Liver (tissue), 3 donors: ENCODE measurements at regions not wholly inside any gene's neighbourhood (a gene's known extent, or its start where the extent isn't known, plus 50 kb on each side); places are given as distances from the start of the nearest gene placed in this dataset.

ENCODE experiments used
- CTCF ChIP-seq: fragments of 150-350 bp; IDR thresholded peaks from 2 replicates; pipeline ENCODE4 v1.5.1; 2017; ENCODE audit warnings: improper control_type of control experiment, low read depth, low read length; ENCODE audit not compliant: missing input control
- EGR1 ChIP-seq, 2 donors: IDR thresholded peaks; 2 replicates each; pipeline ENCODE4 v1.6.1; 2016 to 2018; ENCODE audit warnings: antibody characterized with exemption in 2 of 2, low read depth in 2 of 2
- GABPA ChIP-seq, 2 donors: IDR thresholded peaks in 1 of 2; conservative IDR thresholded peaks in 1 of 2; 2 replicates each; pipeline ENCODE4 v1.6.1; 2016; ENCODE audit warnings: antibody characterized with exemption in 2 of 2, mild to moderate bottlenecking in 1 of 2, moderate library complexity in 1 of 2
- MAX ChIP-seq: IDR thresholded peaks from 2 replicates; pipeline ENCODE4 v1.6.1; 2016; ENCODE audit warnings: antibody characterized with exemption
- REST ChIP-seq: IDR thresholded peaks from 2 replicates; pipeline ENCODE4 v1.6.1; 2016; ENCODE audit warnings: antibody characterized with exemption, mild to moderate bottlenecking
- RXRA ChIP-seq, 2 donors: IDR thresholded peaks; 2 replicates each; pipeline ENCODE4 v1.6.1; 2017 to 2018; ENCODE audit warnings: antibody characterized with exemption in 2 of 2, mild to moderate bottlenecking in 1 of 2
- TF ChIP-seq, protein P1 (sequence below): IDR thresholded peaks from 2 replicates; pipeline ENCODE4 v1.6.1; 2016; ENCODE audit warnings: antibody characterized with exemption
- TF ChIP-seq, protein P2 (sequence below): IDR thresholded peaks from 2 replicates; pipeline ENCODE4 v1.6.1; 2016; ENCODE audit warnings: antibody characterized with exemption
- donor health status: healthy.
- donor health status: healthy.

DNA sequence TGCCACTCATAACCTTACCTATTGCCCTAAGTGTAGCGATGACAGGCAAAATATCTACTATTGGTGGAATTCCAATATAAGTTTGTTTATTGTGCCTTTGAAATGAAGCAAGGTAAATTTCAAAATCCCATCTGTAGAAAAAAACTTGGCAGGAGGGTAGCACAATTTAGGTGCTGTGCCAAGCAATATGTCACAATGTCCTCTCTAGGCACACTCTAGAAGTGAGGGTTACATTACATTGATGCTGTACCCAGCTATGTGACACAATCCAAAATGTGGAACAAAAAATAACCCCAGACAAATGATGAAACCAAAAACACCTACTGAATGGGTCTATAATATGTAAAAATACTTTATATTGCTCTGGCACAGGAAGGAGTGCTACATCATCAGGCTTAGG is 1050.8 kb upstream of the AMELY start:
- TF ChIP-seq CTCF (no peak), RXRA (IDR thresholded peaks at IDR 0.05) (peak in 1 of 2 donors; percentile 55), MAX (peak; percentile 37), REST (no peak), EGR1 (IDR thresholded peaks at IDR 0.05; ENCODE audit: low read depth in 2 of 2) (no peak), GABPA (IDR thresholded peaks at IDR 0.05 in 1 of 2, conservative IDR thresholded peaks at IDR 0.05 in 1 of 2) (no peak)
- TF ChIP-seq, protein P1, sequence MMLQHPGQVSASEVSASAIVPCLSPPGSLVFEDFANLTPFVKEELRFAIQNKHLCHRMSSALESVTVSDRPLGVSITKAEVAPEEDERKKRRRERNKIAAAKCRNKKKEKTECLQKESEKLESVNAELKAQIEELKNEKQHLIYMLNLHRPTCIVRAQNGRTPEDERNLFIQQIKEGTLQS = no peak
- TF ChIP-seq, protein P2, sequence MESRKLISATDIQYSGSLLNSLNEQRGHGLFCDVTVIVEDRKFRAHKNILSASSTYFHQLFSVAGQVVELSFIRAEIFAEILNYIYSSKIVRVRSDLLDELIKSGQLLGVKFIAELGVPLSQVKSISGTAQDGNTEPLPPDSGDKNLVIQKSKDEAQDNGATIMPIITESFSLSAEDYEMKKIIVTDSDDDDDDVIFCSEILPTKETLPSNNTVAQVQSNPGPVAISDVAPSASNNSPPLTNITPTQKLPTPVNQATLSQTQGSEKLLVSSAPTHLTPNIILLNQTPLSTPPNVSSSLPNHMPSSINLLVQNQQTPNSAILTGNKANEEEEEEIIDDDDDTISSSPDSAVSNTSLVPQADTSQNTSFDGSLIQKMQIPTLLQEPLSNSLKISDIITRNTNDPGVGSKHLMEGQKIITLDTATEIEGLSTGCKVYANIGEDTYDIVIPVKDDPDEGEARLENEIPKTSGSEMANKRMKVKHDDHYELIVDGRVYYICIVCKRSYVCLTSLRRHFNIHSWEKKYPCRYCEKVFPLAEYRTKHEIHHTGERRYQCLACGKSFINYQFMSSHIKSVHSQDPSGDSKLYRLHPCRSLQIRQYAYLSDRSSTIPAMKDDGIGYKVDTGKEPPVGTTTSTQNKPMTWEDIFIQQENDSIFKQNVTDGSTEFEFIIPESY = peak; percentile 23
